ENCODE measurements at regions not wholly inside any gene's neighbourhood (a gene's known extent, or its start where the extent isn't known, plus 50 kb on each side); places are given as distances from the start of the nearest gene placed in this dataset.

- no peaks in the 10 kb centered on the region for H3K27me3 Mint-ChIP-seq
- no peak for DNase-seq
- H3K27ac ChIP-seq (ENCODE audit: insufficient read depth, low read length, poor library complexity, severe bottlenecking) = no peak overlapping the region
- H3K36me3 ChIP-seq (ENCODE audit: control insufficient read depth, insufficient read depth, low read length) = no peaks in the 10 kb centered on the region
- peaks cover 0 to 7% of the 10 kb centered on the region in 2 experiments for H3K9me3 ChIP-seq (ENCODE audit: control insufficient read depth in 2 of 2, low read length in 2 of 2)
- no peaks in the 10 kb centered on the region for H3K4me1 Mint-ChIP-seq
- peaks cover 3 to 29% (median 6%) of the 10 kb centered on the region in 7 donors for H3K9me3 Mint-ChIP-seq
- H3K4me3 ChIP-seq (ENCODE audit: low read depth, low read length) = no peak overlapping the region
- H3K27me3 ChIP-seq (ENCODE audit: control insufficient read depth, insufficient read depth, low read length) = no peaks in the 10 kb centered on the region
- no peaks in the 10 kb centered on the region for H3K4me1 ChIP-seq (ENCODE audit: control insufficient read depth, insufficient read depth, low read length, poor library complexity, severe bottlenecking)
- H3K36me3 Mint-ChIP-seq = no peaks in the 10 kb centered on the region
- H3K4me3 Mint-ChIP-seq = no peak overlapping the region
- H3K27ac Mint-ChIP-seq = no peak overlapping the region
- ATAC-seq (ENCODE audit: low read depth in 2 of 2) = no peak
These were observed 425.5 kb upstream of the CDH2 start for GRCh38 chr18:28602391-28602790.

GRCh38 chr18:28594034-28594433 is 417.1 kb upstream of the CDH2 start:
- Histone ChIP-seq H3K27me3 (ENCODE audit: control insufficient read depth, insufficient read depth, low read length) (no peaks in the 10 kb centered on the region), H3K27ac (ENCODE audit: insufficient read depth, low read length, poor library complexity, severe bottlenecking) (no peak overlapping the region), H3K36me3 (ENCODE audit: control insufficient read depth, insufficient read depth, low read length) (no peaks in the 10 kb centered on the region), H3K9me3 (ENCODE audit: control insufficient read depth in 2 of 2, low read length in 2 of 2) (no peaks in the 10 kb centered on the region), H3K4me3 (ENCODE audit: low read depth, low read length) (no peak overlapping the region), H3K4me1 (ENCODE audit: control insufficient read depth, insufficient read depth, low read length, poor library complexity, severe bottlenecking) (no peaks in the 10 kb centered on the region)
- DNase-seq (no peak), ATAC-seq (ENCODE audit: low read depth in 2 of 2) (no peak)
- Mint-ChIP-seq H3K27ac (no peak overlapping the region), H3K4me3 (no peak overlapping the region), H3K4me1 (no peaks in the 10 kb centered on the region), H3K27me3 (no peaks in the 10 kb centered on the region), H3K9me3 (peaks cover 0 to 21% (median 10%) of the 10 kb centered on the region in 7 donors), H3K36me3 (no peaks in the 10 kb centered on the region)

GRCh38 chr18:28588884-28589549 is 412.1 kb upstream of the CDH2 start:
- H3K4me1 Mint-ChIP-seq = no peaks in the 10 kb centered on the region
- no peak overlapping the region for H3K4me3 Mint-ChIP-seq
- H3K27me3 ChIP-seq (ENCODE audit: control insufficient read depth, insufficient read depth, low read length) = no peaks in the 10 kb centered on the region
- H3K4me3 ChIP-seq (ENCODE audit: low read depth, low read length) = no peak overlapping the region
- H3K27ac ChIP-seq (ENCODE audit: insufficient read depth, low read length, poor library complexity, severe bottlenecking) = no peak overlapping the region
- no peak for DNase-seq
- no peaks in the 10 kb centered on the region for H3K36me3 ChIP-seq (ENCODE audit: control insufficient read depth, insufficient read depth, low read length)
- H3K36me3 Mint-ChIP-seq = no peaks in the 10 kb centered on the region
- H3K27me3 Mint-ChIP-seq = no peaks in the 10 kb centered on the region
- H3K9me3 ChIP-seq (ENCODE audit: control insufficient read depth in 2 of 2, low read length in 2 of 2) = no peaks in the 10 kb centered on the region
- H3K9me3 Mint-ChIP-seq = peaks cover 3 to 17% (median 6%) of the 10 kb centered on the region in 7 donors
- no peak overlapping the region for H3K27ac Mint-ChIP-seq
- no peaks in the 10 kb centered on the region for H3K4me1 ChIP-seq (ENCODE audit: control insufficient read depth, insufficient read depth, low read length, poor library complexity, severe bottlenecking)
- no peak for ATAC-seq (ENCODE audit: low read depth in 2 of 2)

- Mint-ChIP-seq H3K36me3 (no peaks in the 10 kb centered on the region), H3K27me3 (no peaks in the 10 kb centered on the region)
- H3K4me3 ChIP-seq (ENCODE audit: low read depth, low read length) = no peak overlapping the region
These were observed 407.8 kb upstream of the CDH2 start for GRCh38 chr18:28584731-28585130.

GRCh38 chr18:28582724-28583123 is 405.8 kb upstream of the CDH2 start:
- ATAC-seq (ENCODE audit: low read depth in 2 of 2) = no peak
- no peaks in the 10 kb centered on the region for H3K27me3 ChIP-seq (ENCODE audit: control insufficient read depth, insufficient read depth, low read length)
- no peak overlapping the region for H3K4me3 ChIP-seq (ENCODE audit: low read depth, low read length)
- H3K9me3 Mint-ChIP-seq = peaks cover 0 to 23% (median 3%) of the 10 kb centered on the region in 7 donors
- no peak overlapping the region for H3K27ac ChIP-seq (ENCODE audit: insufficient read depth, low read length, poor library complexity, severe bottlenecking)
- H3K27me3 Mint-ChIP-seq = no peaks in the 10 kb centered on the region
- DNase-seq = no peak
- no peaks in the 10 kb centered on the region for H3K36me3 Mint-ChIP-seq
- no peaks in the 10 kb centered on the region for H3K36me3 ChIP-seq (ENCODE audit: control insufficient read depth, insufficient read depth, low read length)
- H3K4me3 Mint-ChIP-seq = no peak overlapping the region
- H3K4me1 ChIP-seq (ENCODE audit: control insufficient read depth, insufficient read depth, low read length, poor library complexity, severe bottlenecking) = no peaks in the 10 kb centered on the region
- H3K27ac Mint-ChIP-seq = no peak overlapping the region
- no peaks in the 10 kb centered on the region for H3K9me3 ChIP-seq (ENCODE audit: control insufficient read depth in 2 of 2, low read length in 2 of 2)
- H3K4me1 Mint-ChIP-seq = no peaks in the 10 kb centered on the region

More at GRCh38 chr18:28584731-28585130, 407.8 kb upstream of the CDH2 start:
- Mint-ChIP-seq H3K4me3 (no peak overlapping the region), H3K27ac (no peak overlapping the region), H3K9me3 (peaks cover 0 to 17% (median 3%) of the 10 kb centered on the region in 7 donors), H3K4me1 (no peaks in the 10 kb centered on the region)
- Histone ChIP-seq H3K27me3 (ENCODE audit: control insufficient read depth, insufficient read depth, low read length) (no peaks in the 10 kb centered on the region), H3K4me1 (ENCODE audit: control insufficient read depth, insufficient read depth, low read length, poor library complexity, severe bottlenecking) (no peaks in the 10 kb centered on the region), H3K27ac (ENCODE audit: insufficient read depth, low read length, poor library complexity, severe bottlenecking) (no peak overlapping the region), H3K36me3 (ENCODE audit: control insufficient read depth, insufficient read depth, low read length) (no peaks in the 10 kb centered on the region), H3K9me3 (ENCODE audit: control insufficient read depth in 2 of 2, low read length in 2 of 2) (no peaks in the 10 kb centered on the region)
- DNase-seq (no peak), ATAC-seq (ENCODE audit: low read depth in 2 of 2) (no peak)

- Histone ChIP-seq H3K4me3 (ENCODE audit: low read depth, low read length) (no peak overlapping the region), H3K36me3 (ENCODE audit: control insufficient read depth, insufficient read depth, low read length) (no peaks in the 10 kb centered on the region), H3K27me3 (ENCODE audit: control insufficient read depth, insufficient read depth, low read length) (no peaks in the 10 kb centered on the region), H3K27ac (ENCODE audit: insufficient read depth, low read length, poor library complexity, severe bottlenecking) (no peak overlapping the region), H3K9me3 (ENCODE audit: control insufficient read depth in 2 of 2, low read length in 2 of 2) (no peaks in the 10 kb centered on the region), H3K4me1 (ENCODE audit: control insufficient read depth, insufficient read depth, low read length, poor library complexity, severe bottlenecking) (no peaks in the 10 kb centered on the region)
- Mint-ChIP-seq H3K9me3 (peaks cover 0 to 29% (median 3%) of the 10 kb centered on the region in 7 donors), H3K36me3 (no peaks in the 10 kb centered on the region), H3K4me3 (no peak overlapping the region), H3K27ac (no peak overlapping the region), H3K4me1 (no peaks in the 10 kb centered on the region), H3K27me3 (no peaks in the 10 kb centered on the region)
- ATAC-seq (ENCODE audit: low read depth in 2 of 2) = no peak
- no peak for DNase-seq
These were observed 404.7 kb upstream of the CDH2 start for GRCh38 chr18:28581521-28582071.

- Histone ChIP-seq H3K4me1 (ENCODE audit: control insufficient read depth, insufficient read depth, low read length, poor library complexity, severe bottlenecking) (no peaks in the 10 kb centered on the region), H3K27ac (ENCODE audit: insufficient read depth, low read length, poor library complexity, severe bottlenecking) (no peak overlapping the region), H3K9me3 (ENCODE audit: control insufficient read depth in 2 of 2, low read length in 2 of 2) (peaks cover 0 to 11% of the 10 kb centered on the region in 2 experiments), H3K4me3 (ENCODE audit: low read depth, low read length) (no peak overlapping the region), H3K36me3 (ENCODE audit: control insufficient read depth, insufficient read depth, low read length) (no peaks in the 10 kb centered on the region), H3K27me3 (ENCODE audit: control insufficient read depth, insufficient read depth, low read length) (no peaks in the 10 kb centered on the region)
- no peak overlapping the region for H3K27ac Mint-ChIP-seq
- no peaks in the 10 kb centered on the region for H3K4me1 Mint-ChIP-seq
- H3K36me3 Mint-ChIP-seq = no peaks in the 10 kb centered on the region
- peaks cover 0 to 36% (median 3%) of the 10 kb centered on the region in 7 donors for H3K9me3 Mint-ChIP-seq
- H3K4me3 Mint-ChIP-seq = no peak overlapping the region
- DNase-seq (no peak), ATAC-seq (ENCODE audit: low read depth in 2 of 2) (no peak)
- no peaks in the 10 kb centered on the region for H3K27me3 Mint-ChIP-seq
These were observed 400.0 kb upstream of the CDH2 start for GRCh38 chr18:28576941-28577340.

- H3K9me3 Mint-ChIP-seq = peaks cover 0 to 38% (median 5%) of the 10 kb centered on the region in 7 donors
- Histone ChIP-seq H3K4me1 (ENCODE audit: control insufficient read depth, insufficient read depth, low read length, poor library complexity, severe bottlenecking) (no peaks in the 10 kb centered on the region), H3K27ac (ENCODE audit: insufficient read depth, low read length, poor library complexity, severe bottlenecking) (no peak overlapping the region), H3K9me3 (ENCODE audit: control insufficient read depth in 2 of 2, low read length in 2 of 2) (peaks cover 0 to 11% of the 10 kb centered on the region in 2 experiments), H3K4me3 (ENCODE audit: low read depth, low read length) (no peak overlapping the region), H3K27me3 (ENCODE audit: control insufficient read depth, insufficient read depth, low read length) (no peaks in the 10 kb centered on the region), H3K36me3 (ENCODE audit: control insufficient read depth, insufficient read depth, low read length) (no peaks in the 10 kb centered on the region)
- no peaks in the 10 kb centered on the region for H3K4me1 Mint-ChIP-seq
- H3K27ac Mint-ChIP-seq = no peak overlapping the region
- no peak for ATAC-seq (ENCODE audit: low read depth in 2 of 2)
- DNase-seq = no peak
- no peaks in the 10 kb centered on the region for H3K27me3 Mint-ChIP-seq
- H3K36me3 Mint-ChIP-seq = no peaks in the 10 kb centered on the region
- H3K4me3 Mint-ChIP-seq = no peak overlapping the region
These were observed 398.2 kb upstream of the CDH2 start for GRCh38 chr18:28575123-28575522.

Measured in CD4-positive, CD25-positive, alpha-beta regulatory T cell (primary cell).